ENCODE measurements at regions not wholly inside any gene's neighbourhood (a gene's known extent, or its start where the extent isn't known, plus 50 kb on each side); places are given as distances from the start of the nearest gene placed in this dataset. TPM values are rescaled to one million over a fixed set of nuclear protein-coding genes. Genes with fewer than 3 reads are reported as not detected.

DNA sequence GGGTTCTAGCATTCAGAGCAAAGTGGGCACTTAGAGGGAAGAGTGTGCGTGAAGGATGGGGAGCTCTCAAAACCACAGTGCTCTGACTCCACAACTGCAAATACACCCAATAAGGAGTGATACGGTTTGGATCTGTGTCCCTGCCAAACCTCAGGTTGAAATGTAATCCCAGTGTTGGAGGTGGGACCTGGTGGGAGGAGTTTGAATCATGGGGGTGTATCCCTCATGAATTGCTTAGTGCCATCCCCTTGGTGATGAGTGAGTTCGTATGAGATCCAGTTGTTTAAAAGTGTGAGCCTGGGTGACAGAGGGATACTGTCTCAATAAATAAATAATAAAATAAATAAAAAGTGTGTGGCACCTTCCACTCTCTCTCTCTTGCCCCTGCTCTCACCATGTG is 50.3 kb upstream of the CCDC85A start:
- H3K4me3 Mint-ChIP-seq (ENCODE audit: unreplicated experiment), result no peak overlapping the region
- H3K4me1 Mint-ChIP-seq (ENCODE audit: unreplicated experiment), result no peaks in the 10 kb centered on the region
- no peak overlapping the region for H3K27ac Mint-ChIP-seq (ENCODE audit: unreplicated experiment)
- DNase-seq (ENCODE audit: extremely low spot score, unreplicated experiment), result no peak
- peaks cover 6% of the 10 kb centered on the region for H3K27me3 Mint-ChIP-seq (ENCODE audit: unreplicated experiment)
- H3K36me3 Mint-ChIP-seq (ENCODE audit: unreplicated experiment), result no peaks in the 10 kb centered on the region
- H3K9me3 Mint-ChIP-seq (ENCODE audit: unreplicated experiment), result no peaks in the 10 kb centered on the region
- TF ChIP-seq, protein P1, sequence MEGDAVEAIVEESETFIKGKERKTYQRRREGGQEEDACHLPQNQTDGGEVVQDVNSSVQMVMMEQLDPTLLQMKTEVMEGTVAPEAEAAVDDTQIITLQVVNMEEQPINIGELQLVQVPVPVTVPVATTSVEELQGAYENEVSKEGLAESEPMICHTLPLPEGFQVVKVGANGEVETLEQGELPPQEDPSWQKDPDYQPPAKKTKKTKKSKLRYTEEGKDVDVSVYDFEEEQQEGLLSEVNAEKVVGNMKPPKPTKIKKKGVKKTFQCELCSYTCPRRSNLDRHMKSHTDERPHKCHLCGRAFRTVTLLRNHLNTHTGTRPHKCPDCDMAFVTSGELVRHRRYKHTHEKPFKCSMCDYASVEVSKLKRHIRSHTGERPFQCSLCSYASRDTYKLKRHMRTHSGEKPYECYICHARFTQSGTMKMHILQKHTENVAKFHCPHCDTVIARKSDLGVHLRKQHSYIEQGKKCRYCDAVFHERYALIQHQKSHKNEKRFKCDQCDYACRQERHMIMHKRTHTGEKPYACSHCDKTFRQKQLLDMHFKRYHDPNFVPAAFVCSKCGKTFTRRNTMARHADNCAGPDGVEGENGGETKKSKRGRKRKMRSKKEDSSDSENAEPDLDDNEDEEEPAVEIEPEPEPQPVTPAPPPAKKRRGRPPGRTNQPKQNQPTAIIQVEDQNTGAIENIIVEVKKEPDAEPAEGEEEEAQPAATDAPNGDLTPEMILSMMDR (IDR thresholded peaks at IDR 0.05), result no peak

DNA sequence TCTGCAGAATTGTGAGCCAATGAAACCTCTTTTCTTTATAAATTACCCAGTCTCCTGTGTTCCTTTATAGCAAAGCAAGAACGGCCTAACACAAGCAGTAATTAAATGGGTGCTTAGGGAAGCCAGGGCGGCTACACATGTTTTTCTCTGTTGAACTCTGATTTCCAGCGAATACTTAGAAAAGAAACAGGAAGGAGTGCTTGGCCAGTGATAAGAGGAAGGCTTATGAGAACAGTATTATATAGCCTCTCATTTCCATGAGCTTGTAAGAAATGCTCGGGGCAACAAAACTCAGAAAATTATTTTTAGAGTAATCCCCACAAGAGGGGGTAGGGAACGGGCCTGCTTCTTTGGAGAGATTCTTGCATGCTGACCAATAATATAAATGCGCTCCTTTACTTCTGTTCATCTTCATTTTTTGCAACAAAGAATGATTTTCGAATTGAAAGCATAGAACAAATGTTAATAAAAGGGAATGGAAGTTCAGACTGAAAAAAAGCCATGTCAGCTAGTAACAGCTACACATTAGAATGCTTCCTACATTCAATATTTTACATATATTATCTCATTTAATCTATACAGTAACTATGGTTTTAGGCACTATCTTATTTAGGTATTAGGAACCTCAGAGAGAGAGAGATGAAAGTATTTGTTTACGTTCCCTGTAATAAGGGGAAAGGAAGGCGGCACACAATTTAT is 49.7 kb upstream of the CCDC85A start:
- Mint-ChIP-seq H3K36me3 (ENCODE audit: unreplicated experiment) (no peaks in the 10 kb centered on the region), H3K27me3 (ENCODE audit: unreplicated experiment) (peaks cover 8% of the 10 kb centered on the region), H3K27ac (ENCODE audit: unreplicated experiment) (no peak overlapping the region), H3K9me3 (ENCODE audit: unreplicated experiment) (no peaks in the 10 kb centered on the region), H3K4me3 (ENCODE audit: unreplicated experiment) (no peak overlapping the region), H3K4me1 (ENCODE audit: unreplicated experiment) (no peaks in the 10 kb centered on the region)
- no peak for DNase-seq (ENCODE audit: extremely low spot score, unreplicated experiment)
- TF ChIP-seq, protein P1 (IDR thresholded peaks at IDR 0.05), result no peak

Small RNAs in the stretch of these regions (microRNA-seq; reads per million reads assigned to microRNA genes)
- gene MIR216A (ENCODE audit: unreplicated experiment) (not detected), gene MIR216B (ENCODE audit: unreplicated experiment) (not detected), gene MIR217 (ENCODE audit: unreplicated experiment) (not detected)

Data from osteocyte (in vitro differentiated cells).